Muscle of back (tissue), 3 donors: ENCODE measurements at regions not wholly inside any gene's neighbourhood (a gene's known extent, or its start where the extent isn't known, plus 50 kb on each side); places are given as distances from the start of the nearest gene placed in this dataset.
A peak's percentile ranks its signal among the peaks of the same experiment; 100 is the strongest.
"Not testable (repeated sequence)": the region's sequence is repeated elsewhere in the genome, so short reads cannot be mapped to it uniquely, and the experiment has no call there.

ENCODE experiments used
- DNase-seq, 3 donors: peaks; one replicate each; pipeline versions ENCODE4 v3.0.0 to v3.0.0-alpha.2; 2013

GRCh38 chr2:71958426-71958825, 189.2 kb downstream of the CYP26B1 start:
- not testable (repeated sequence) for DNase-seq

- DNase-seq: no peak
Measured at GRCh38 chr2:71952572-71953188, 195.0 kb downstream of the CYP26B1 start.

GRCh38 chr2:71951718-71952404, 195.8 kb downstream of the CYP26B1 start:
- no peak for DNase-seq

- DNase-seq: no peak
Measured at GRCh38 chr2:71951083-71951468, 196.6 kb downstream of the CYP26B1 start.

- DNase-seq: no peak
Measured at GRCh38 chr2:71950256-71951082, 197.2 kb downstream of the CYP26B1 start.

GRCh38 chr2:71949537-71949798, 198.2 kb downstream of the CYP26B1 start:
- no peak for DNase-seq

GRCh38 chr2:71948781-71949536, 198.7 kb downstream of the CYP26B1 start:
- no peak for DNase-seq

- no peak for DNase-seq
Measured at GRCh38 chr2:71947809-71948208, 199.9 kb downstream of the CYP26B1 start.

GRCh38 chr2:71945603-71945959, 202.1 kb downstream of the CYP26B1 start:
- no peak for DNase-seq

- DNase-seq: peak; percentile 64 to 94 (median 82)
Measured at GRCh38 chr2:71944806-71945602, 202.7 kb downstream of the CYP26B1 start.

GRCh38 chr2:71944183-71944550, 203.5 kb downstream of the CYP26B1 start:
- no peak for DNase-seq

- DNase-seq: peak in 1 of 3 donors; percentile 77
Measured at GRCh38 chr2:71943238-71944182, 204.2 kb downstream of the CYP26B1 start.

GRCh38 chr2:71941726-71942525, 205.7 kb downstream of the CYP26B1 start:
- DNase-seq: peak in 1 of 3 donors; percentile 81

GRCh38 chr2:71940695-71941094, 207.0 kb downstream of the CYP26B1 start:
- DNase-seq: no peak

- no peak for DNase-seq
Measured at GRCh38 chr2:71939588-71940535, 207.8 kb downstream of the CYP26B1 start.

- no peak for DNase-seq
Measured at GRCh38 chr2:71938659-71939587, 208.7 kb downstream of the CYP26B1 start.

- DNase-seq: no peak
Measured at GRCh38 chr2:71938108-71938507, 209.6 kb downstream of the CYP26B1 start.
